Stimulated activated CD8-positive, alpha-beta memory T cell treated with anti-CD3 and anti-CD28 coated beads, Interleukin-15, amount 100 ng/mL, for 24 hours (primary cell): ENCODE measurements at regions not wholly inside any gene's neighbourhood (a gene's known extent, or its start where the extent isn't known, plus 50 kb on each side); places are given as distances from the start of the nearest gene placed in this dataset.

Experiments used
- DNase-seq: peaks from one replicate; pipeline ENCODE4 v3.0.0-alpha.2; 2020; ENCODE audit warnings: low read depth

DNA sequence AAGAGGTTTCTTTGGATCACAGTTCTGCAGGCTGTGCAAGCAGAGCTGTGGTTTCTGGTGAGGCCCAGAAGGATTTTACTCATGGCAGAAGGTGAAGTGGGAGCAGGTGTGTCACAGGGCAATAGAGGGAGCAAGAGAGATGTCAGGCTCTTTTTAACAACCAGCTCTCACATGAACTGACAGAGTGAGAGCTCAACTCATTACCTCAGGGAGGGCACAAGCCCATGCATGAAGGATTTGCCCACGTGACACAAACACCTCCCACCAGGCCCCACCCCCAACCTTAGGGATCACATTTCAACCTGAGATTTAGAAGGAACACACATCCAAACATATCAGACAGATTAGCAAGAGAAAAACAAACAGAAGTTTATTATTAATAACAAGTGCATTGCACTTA is 470.4 kb downstream of the GALC start:
- DNase-seq, result no peak

DNA sequence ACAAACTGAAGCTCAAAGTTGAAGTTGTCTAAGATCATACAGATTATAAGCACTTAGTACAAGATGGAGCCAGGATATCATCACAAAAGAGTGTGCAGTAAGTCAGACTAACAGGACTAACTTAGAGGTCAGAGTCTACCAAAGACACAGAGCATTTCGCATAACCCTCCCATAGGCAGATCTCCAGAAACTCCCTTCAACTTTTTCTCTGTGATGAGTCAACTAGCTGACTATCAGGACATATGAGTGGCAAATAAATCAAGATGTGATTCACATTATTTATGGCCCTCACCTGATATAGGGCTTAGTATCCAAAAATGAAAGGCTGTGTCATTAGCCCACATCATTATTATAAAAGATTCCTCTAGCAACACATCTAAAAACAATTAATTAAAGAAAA is 484.6 kb downstream of the GALC start:
- no peak for DNase-seq

DNA sequence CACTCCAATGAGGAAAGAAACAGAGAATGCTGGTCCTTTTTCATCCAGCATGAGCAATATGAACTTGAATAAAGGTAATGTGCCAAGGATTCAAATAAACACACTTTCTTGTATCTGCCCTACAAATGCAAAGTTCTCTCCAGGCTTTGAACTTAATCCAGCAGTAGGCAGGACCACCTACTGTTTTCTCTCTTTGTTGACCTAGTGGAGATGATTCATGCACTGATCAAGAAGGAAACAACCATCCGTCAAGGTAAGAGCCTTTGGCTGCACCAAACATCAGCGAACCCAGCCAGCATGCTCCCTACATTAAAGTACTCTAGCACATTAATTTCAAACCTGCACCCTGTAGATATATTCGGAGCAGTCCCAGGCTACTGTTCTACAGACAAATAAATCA is 489.3 kb downstream of the GALC start:
- no peak for DNase-seq

DNA sequence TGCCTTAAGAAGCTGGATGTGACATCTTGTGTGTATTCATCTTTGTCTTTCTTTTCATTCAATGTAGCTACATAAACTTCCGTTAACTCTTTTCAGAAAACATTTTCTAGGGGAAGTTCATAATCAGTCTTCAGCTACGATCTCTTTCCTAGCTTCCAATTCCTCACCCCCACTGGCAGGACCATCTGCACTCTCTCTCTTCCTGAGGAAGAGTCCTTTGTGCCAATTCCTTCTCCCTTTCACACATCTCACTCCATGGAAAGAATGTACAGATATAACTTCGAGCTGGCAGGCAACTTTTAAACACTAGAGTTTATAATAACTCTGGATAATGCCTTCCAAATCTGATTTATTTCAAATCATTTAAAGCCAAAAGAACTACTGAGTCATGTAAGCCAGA is 495.7 kb downstream of the GALC start:
- DNase-seq, result no peak

DNA sequence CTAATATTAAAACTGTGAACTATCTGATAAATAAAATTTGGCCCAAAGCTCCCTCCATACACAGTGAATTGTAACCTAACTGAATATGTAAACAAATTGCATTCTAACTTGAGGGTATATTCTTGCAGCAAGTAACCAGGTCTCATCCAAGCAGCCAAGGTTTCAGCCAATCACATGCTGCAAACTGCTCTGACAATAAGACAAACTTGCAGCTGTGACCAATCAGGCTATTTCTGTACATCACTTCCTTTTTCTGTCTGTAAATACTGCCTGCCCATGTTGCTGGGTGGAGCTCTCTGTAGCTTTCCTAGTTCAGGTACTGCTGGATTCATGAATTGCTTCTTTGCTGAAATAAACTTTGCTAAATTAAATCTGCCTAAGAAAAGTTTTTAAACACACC is 499.0 kb downstream of the GALC start:
- no peak for DNase-seq

DNA sequence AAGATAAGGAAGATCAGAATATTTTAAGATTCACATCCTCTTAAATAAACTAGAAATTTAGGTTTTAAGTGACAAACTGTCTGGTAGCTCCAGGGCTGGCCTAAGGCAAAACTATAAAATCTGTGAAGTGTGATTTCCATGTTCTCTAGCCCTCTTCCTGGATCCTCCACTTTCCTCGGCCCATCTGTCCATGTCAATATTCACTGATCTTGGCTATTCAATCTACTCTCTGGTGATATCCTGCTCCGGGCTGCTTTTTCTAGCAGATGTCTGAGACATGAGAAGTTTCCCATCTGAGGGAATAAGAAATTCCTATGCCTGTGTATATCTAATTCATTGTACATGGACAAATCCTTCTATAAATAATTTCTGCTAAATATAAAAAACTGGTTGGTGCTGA is 500.4 kb downstream of the GALC start:
- DNase-seq, result no peak

DNA sequence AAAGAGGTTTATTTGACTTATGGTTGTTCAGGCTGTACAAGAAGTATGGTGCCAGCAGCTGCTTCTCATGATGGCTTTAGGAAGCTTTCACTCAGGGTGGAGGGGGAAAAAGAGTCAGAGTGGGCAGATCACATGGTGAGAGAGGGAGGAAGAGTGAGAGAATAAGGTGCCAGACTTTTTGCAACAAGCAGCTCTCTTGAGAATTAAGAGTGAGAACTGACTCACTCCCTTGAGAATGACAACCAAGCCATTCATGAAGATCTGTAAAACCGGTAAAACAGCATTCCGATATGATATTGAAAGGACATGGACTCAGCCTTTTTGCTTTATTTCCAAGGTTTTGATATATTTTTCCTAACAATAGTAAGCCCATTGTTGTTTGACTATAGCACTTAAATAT is 501.2 kb downstream of the GALC start:
- no peak for DNase-seq

DNA sequence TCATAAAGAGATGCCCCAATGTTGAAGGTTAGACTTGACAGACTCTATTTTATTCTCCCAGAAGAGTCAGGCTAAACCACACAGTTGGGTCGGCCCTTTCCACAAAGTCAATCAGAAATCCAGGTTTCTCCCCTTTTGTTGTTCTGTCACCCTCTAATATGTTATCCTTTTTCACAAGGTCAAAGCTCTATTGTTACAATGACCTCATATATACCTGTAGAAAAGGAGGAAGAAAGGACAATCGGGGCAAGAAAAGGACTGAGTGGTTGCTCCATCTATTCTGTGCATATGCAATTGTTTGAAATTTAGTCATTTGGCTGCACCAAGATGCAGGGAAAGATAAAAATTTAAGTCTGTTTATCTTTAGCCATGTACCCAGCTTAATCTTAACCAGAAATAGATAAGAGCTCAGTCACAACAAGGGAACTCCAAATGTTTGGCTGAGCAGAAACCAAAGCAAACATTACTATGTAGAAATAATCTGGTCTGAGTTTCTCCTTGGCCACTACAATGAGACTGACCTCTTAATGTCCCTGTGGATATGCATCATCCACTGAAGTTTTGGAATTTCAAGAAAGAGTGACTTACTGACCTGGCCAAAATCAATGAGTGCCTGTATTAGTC is 503.7 kb downstream of the GALC start:
- DNase-seq, result no peak

DNA sequence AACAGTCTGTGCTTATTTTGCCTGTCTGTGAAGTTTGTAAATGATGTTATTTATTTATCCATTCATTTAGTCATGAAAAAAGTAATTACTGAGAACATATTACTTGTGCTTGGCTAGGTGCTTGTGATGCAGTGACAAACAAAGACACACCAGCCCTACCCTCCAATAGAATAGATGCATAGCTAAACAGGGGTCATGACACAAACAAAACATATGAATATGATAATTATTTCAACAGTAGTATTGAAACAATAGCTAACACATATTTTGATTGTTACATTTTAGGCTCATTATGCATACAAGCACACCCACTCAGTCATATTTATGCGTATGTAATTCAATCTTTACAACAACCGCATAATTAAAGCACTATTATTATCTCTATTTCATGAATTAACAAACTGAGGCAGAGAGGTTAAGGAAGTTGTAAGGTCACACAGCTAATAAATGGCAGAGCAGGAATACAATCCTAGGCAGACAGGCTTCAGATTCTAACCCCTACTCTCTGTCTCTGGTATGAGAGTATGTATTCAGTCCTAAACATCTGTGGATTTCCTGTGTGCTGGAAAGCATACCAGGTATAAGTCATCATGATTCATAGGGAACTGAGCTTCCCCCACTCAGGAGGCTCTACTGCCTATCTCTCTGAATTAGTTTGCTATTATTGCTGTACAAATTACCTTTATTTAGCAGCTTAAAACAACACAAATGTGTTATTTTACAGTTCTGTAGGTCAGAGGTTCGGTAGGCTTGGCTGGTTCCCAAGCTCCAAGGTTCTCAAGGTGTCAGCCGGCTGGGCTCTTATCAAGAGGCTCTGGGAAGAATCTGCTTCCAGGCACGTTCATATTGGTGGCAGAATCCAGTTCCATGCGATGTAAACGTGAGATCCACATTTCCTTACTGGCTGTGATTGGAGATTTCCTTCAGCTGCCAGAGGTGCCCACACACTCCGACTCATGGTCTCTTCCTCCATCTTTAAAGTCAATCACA is 509.4 kb downstream of the GALC start:
- no peak for DNase-seq

DNA sequence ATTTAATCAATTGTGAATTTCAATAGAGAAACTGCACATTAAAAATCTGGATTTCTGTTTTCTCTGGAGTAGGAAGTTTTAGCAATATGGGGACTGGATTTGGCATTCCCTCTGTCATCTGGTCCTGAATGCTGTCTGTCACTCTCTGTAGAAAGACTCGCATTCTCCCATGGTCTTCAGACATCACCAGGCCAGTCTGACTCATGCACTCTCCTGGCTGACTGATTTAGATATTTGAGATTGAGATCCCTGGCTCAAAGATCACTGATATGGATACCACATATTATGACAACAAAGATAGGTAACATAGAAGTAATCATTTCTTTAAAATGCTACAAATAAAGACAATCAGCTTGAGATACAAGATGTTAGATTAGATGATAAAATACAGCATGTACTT is 524.5 kb downstream of the GALC start:
- no peak for DNase-seq

DNA sequence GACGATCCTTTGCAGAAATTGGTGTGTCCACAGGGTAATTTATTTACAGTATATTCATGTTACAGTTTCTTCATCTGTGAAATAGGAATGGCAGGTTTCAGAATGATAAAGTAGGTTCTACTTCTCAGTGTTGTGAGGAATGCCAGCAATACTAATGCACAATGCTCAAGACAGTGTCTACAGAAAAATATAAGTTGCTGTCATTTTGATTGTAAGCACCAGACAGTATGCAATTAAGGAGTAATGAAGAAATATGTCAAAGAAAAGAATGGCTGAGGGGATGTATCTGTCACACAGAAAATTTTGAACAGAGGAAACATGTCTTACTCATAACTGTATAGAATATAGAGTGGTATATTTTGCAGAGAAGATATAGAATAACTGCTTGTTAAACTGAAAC is 525.4 kb downstream of the GALC start:
- no peak for DNase-seq

DNA sequence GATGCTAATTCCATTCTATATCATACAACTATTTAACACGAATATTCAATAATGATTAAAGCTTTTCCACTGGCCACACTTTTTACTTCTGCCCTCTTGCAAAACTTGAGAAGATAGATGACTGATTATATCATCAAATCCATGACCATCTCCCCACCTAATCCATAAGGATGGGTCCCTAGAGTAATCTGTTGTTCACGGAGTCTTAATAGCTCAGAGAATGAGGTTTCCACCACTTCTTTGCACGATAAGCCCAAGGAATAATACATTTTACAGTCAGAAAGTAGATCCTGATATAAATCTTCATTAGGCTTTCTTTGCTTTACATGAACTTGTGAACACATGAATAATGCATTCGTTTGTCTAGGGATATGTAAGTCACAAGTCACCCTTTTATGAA is 527.2 kb downstream of the GALC start:
- DNase-seq, result no peak

DNA sequence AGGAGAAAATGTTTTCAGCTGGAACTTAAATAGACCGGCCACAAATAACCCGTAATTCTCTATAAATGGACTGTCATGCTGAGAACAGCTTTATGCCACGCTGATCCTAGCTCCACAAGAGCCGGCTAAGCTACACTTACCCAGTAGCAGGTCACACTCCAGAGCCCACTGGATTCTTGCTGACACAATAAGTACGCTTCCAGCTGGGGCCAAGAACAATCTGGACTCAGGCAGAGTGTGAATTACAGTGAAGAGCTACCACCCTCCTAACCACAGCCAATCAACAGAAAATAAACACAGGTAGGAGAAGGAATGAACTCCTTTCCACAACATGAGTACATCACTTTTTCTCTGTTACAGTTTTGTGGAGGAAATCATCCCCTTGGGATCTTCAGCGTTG is 531.3 kb downstream of the GALC start:
- DNase-seq, result no peak

DNA sequence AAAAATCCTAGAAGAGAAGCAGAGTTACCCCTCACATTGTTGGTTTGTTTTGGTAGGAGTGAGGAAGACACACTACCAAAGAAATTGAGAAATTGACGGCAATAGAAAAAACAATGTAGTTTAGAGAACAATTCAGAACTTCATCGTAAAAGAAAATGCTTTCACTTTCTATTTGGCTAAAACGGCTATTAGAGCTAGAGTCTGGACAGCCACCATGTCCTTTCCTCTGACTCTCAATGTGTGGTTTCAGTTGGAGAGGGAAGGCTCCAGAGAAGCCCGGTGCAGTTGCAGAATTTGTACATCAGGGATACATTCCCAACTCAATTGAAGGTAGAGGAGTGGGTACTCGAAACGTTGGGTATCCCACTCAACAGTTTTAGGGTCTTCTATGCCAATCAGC is 535.3 kb downstream of the GALC start:
- no peak for DNase-seq

DNA sequence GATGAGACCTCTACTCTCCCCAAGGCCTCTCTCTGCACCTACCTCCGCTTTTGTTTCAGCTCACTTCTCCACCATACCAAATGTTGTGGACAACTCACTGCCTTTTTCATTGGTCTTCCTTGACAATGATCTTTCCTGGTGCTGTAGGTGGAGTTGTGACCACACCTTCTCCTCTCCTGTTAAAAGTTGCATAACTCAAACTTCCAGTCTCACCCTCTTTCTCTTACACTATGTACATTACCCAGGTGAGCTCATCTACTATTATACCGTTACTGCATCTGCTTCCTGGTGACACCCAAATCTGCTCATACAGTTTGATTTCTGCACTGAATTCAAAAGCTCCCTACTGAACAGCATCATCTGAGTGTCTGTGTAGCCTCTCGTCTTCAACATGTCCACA is 542.8 kb downstream of the GALC start:
- no peak for DNase-seq

DNA sequence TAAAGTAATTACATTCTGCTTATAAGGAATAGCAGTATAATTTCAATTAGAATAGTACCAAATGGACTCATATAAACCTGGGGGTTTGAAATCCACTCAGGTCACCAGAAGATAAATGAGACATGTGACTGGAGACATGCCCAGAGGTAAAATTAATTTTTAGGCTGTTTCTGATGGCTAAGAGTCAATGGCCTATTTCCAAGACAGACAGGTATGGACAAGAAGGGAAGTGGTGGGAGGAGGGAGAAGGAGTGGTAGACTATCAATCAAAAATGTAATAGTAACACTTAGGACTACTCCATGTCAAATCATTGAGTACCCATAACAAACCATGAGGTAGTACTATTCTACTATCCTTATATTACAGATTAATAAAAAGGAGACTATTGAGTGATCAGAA is 544.0 kb downstream of the GALC start:
- DNase-seq, result no peak

DNA sequence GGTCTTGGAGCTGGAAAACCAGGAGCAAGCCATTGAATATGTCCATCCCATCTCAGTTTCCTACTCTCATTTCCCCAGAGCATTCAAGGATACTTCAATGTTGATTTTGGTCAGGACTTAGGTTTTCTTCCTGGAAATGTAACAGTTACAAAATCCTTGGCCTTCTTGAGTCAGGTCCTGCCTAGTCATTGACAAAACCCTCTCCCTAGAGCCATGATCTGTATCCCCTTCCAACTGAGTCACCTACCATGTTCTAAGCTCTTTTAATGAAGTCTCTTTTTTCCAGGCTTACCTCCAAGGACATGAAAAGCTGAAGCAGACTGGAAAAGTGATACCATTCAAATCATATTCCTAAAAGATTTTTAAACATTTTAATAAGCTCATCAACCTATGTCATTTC is 549.2 kb downstream of the GALC start:
- DNase-seq, result no peak

DNA sequence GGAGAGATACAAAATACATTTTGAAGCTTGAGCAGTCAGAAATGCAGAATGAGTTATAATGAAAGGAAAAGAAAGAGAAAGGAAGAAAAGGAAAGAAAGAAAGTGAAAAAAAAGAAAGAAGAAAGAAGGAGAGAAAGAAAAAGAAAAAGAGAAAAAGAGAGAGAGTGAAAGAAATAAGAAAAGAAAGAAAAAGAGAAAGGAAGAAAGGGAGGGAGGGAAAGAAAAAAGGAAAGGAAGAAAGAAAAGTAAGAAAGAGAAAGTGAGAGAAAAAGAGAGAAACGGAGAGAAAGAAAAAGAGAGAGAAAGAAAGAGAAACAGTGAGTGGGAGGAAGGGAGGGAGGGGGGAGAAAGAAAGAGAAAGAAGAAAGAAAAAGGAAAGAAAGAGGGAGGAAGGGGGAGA is 549.9 kb downstream of the GALC start:
- no peak for DNase-seq

DNA sequence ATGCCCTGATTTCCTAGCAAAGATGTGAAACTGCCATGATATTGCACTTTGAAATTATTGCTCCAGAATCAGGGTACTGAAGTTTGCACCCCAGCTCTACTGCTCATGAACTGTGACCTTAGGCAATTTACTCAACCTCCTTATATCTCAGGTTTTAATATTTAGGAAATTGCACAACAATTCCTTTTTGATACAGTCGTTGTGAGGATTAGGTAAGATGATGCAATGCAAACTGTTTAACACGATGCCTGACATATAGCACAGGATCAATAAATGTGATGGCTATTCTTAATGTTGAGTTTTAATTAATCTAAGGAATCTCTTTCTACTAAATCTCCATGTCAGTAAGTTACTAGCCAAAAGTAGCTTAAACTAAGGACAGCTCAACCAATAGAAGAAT is 555.8 kb downstream of the GALC start:
- no peak for DNase-seq

DNA sequence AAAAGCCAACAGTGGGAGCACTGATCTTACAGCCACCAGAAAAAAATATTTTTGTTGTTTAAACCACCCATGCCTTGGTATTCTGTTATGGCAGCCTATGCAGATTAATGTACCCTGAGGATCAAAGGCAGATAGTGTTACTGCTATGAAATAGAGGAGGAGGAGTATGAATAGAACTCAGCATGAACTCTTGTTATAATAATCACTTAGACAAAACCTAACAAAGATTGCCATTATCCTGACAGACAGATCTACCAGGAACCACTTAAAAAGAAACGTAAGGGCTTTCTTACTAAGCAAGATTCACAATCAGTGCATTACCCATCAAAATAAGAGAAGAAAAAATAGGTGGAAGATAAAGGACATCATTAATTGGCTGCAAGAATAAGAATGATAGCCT is 558.3 kb downstream of the GALC start:
- DNase-seq, result no peak

DNA sequence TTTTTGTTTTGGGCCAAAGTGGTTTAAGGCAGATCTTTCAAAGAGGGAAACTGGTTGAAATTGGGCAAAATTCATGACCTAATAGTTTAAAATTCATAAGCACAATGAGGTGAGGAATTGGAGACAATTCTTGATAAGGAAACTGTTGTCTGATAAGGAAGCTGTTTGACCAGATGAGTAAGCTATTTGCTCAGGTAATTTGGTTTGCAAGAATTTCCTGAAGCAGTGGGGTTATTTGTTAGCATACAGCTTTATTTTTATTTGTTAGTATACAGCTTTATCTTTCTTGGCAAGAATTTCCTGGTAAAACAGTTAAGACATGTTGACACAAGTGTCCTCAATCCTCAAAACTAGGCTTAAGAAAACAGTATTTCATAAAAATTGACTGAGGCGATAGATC is 559.0 kb downstream of the GALC start:
- DNase-seq, result no peak

DNA sequence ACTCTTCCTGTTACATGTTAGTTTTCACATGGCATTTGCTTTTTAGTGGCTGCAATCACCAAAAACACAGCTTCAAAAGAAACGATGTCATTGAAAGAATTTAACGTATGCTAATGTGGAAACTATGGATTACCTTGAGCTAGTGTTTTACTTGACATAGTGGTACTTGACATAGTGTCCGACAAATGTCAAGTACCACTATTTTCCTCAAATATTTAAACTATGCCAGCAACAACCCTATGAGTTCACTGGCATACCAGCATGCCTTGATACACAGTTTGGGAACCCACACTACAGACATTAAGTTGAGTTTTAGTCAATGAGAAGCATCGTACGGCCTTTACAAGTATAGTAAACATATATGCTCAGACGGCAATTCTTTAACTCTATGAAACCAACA is 560.3 kb downstream of the GALC start:
- no peak for DNase-seq

DNA sequence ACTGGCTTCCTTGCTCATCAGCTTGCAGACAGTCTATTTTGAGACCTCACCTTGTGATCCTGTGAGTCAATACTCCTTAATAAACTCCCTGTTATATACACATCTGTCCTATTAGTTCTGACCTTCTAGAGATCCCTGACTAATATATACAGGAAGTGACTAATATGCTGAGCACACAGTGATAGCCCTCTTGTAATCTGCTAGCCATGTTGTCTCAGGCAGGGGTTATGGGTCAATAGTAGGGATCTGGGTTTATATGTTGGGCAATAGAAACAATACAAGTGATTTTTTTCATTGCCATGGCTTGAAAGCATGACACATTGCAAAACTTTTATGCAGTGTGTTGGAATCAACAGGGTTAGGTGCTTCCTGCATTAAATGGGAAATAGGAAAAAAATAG is 562.2 kb downstream of the GALC start:
- no peak for DNase-seq

DNA sequence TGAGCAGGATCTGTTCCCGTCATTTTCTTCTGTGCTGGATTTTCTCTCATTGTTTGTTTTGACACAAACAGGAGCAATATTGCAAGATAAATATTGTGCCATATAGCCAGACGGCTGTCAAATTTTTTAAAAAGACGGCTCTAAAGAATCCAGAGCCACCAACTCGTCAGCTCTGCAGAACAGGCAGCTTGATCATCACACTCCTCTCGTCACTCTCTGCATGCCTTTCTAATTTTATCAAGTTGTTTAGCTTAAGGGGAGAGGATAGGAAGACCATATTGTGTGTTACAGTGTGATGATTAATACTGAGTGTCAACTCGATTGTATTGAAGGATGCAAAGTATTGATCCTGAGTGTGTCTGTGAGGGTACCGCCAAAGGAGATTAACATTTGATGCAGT is 562.8 kb downstream of the GALC start:
- DNase-seq, result no peak
